ENCODE measurements at regions not wholly inside any gene's neighbourhood (a gene's known extent, or its start where the extent isn't known, plus 50 kb on each side); places are given as distances from the start of the nearest gene placed in this dataset.

- no peak for TF ChIP-seq CTCF (IDR thresholded peaks at IDR 0.05; ENCODE audit: partially characterized antibody, unreplicated experiment)
- peaks cover 6% of the 10 kb centered on the region for H3K9me3 Mint-ChIP-seq (ENCODE audit: unreplicated experiment)
- H3K4me1 Mint-ChIP-seq (ENCODE audit: low read depth, unreplicated experiment), result peaks cover 77% of the 10 kb centered on the region
- no peaks in the 10 kb centered on the region for H3K36me3 Mint-ChIP-seq (ENCODE audit: unreplicated experiment)
- H3K27me3 Mint-ChIP-seq (ENCODE audit: unreplicated experiment), result peaks cover 7% of the 10 kb centered on the region
- no peak overlapping the region for H3K27ac Mint-ChIP-seq (ENCODE audit: unreplicated experiment)
- H3K4me3 Mint-ChIP-seq (ENCODE audit: unreplicated experiment), result no peak overlapping the region
- DNase-seq, result no peak
Measured at GRCh38 chr16:51757921-51758479, 606.9 kb upstream of the SALL1 start.

- no peak for DNase-seq
- H3K27ac Mint-ChIP-seq (ENCODE audit: unreplicated experiment), result no peak overlapping the region
- H3K4me1 Mint-ChIP-seq (ENCODE audit: low read depth, unreplicated experiment), result peaks cover 77% of the 10 kb centered on the region
- H3K4me3 Mint-ChIP-seq (ENCODE audit: unreplicated experiment), result no peak overlapping the region
- peaks cover 7% of the 10 kb centered on the region for H3K27me3 Mint-ChIP-seq (ENCODE audit: unreplicated experiment)
- peaks cover 6% of the 10 kb centered on the region for H3K9me3 Mint-ChIP-seq (ENCODE audit: unreplicated experiment)
- H3K36me3 Mint-ChIP-seq (ENCODE audit: unreplicated experiment), result no peaks in the 10 kb centered on the region
- no peak for TF ChIP-seq CTCF (IDR thresholded peaks at IDR 0.05; ENCODE audit: partially characterized antibody, unreplicated experiment)
Measured at GRCh38 chr16:51757505-51757904, 606.4 kb upstream of the SALL1 start.

GRCh38 chr16:51757124-51757470 lies 606.0 kb upstream of the SALL1 start:
- no peak for TF ChIP-seq CTCF (IDR thresholded peaks at IDR 0.05; ENCODE audit: partially characterized antibody, unreplicated experiment)
- peak overlapping the region; percentile 3 for H3K4me3 Mint-ChIP-seq (ENCODE audit: unreplicated experiment)
- peaks cover 77% of the 10 kb centered on the region for H3K4me1 Mint-ChIP-seq (ENCODE audit: low read depth, unreplicated experiment)
- H3K27ac Mint-ChIP-seq (ENCODE audit: unreplicated experiment), result no peak overlapping the region
- H3K27me3 Mint-ChIP-seq (ENCODE audit: unreplicated experiment), result peaks cover 7% of the 10 kb centered on the region
- no peak for DNase-seq
- no peaks in the 10 kb centered on the region for H3K36me3 Mint-ChIP-seq (ENCODE audit: unreplicated experiment)
- peaks cover 4% of the 10 kb centered on the region for H3K9me3 Mint-ChIP-seq (ENCODE audit: unreplicated experiment)

- H3K27ac Mint-ChIP-seq (ENCODE audit: unreplicated experiment), result peak overlapping the region; percentile 49
- DNase-seq, result no peak
Measured at GRCh38 chr16:51756447-51757123, 605.5 kb upstream of the SALL1 start.

More at GRCh38 chr16:51756447-51757123, 605.5 kb upstream of the SALL1 start:
- no peak overlapping the region for H3K4me3 Mint-ChIP-seq (ENCODE audit: unreplicated experiment)
- peaks cover 75% of the 10 kb centered on the region for H3K4me1 Mint-ChIP-seq (ENCODE audit: low read depth, unreplicated experiment)
- peaks cover 7% of the 10 kb centered on the region for H3K27me3 Mint-ChIP-seq (ENCODE audit: unreplicated experiment)
- TF ChIP-seq CTCF (IDR thresholded peaks at IDR 0.05; ENCODE audit: partially characterized antibody, unreplicated experiment), result no peak
- no peaks in the 10 kb centered on the region for H3K36me3 Mint-ChIP-seq (ENCODE audit: unreplicated experiment)
- H3K9me3 Mint-ChIP-seq (ENCODE audit: unreplicated experiment), result peaks cover 3% of the 10 kb centered on the region

Data from glutamatergic neuron (in vitro differentiated cells).